IMR-90 (cell line): ENCODE measurements at regions not wholly inside any gene's neighbourhood (a gene's known extent, or its start where the extent isn't known, plus 50 kb on each side); places are given as distances from the start of the nearest gene placed in this dataset.
A peak's percentile ranks its signal among the peaks of the same experiment; 100 is the strongest.

Experiments used
- ATAC-seq: fragments of 200-7000 bp; cut with Tn5 transposase; 2 replicates; pipeline ENCODE4 v1.9.1; 2020; ENCODE audit warnings: low read depth, mild to moderate bottlenecking, moderate library complexity
- BruUV-seq: library from RNA; stranded (reverse); fragments of 400-500 nt; replicated peaks from 2 replicates; lab custom pipeline; 2021; lab: Mats Ljungman, UMichigan
- CTCF ChIA-PET: fragments of 300-600 bp; formaldehyde crosslinking; extraction: SDS; loops from one replicate; lab custom pipeline; 2021; ENCODE audit warnings: antibody characterized with exemption; lab: Yijun Ruan, JAX
- POLR2A ChIA-PET: fragments of 300-600 bp; sonication (Branson Sonifier 250); formaldehyde crosslinking; loops from one replicate; lab custom pipeline; 2022; ENCODE audit warnings: antibody characterized with exemption; ENCODE audit not compliant: unreplicated experiment; lab: Charles Lee
- DNase-seq: peaks from one replicate; pipeline ENCODE4 v3.0.0; 2013
- H2AFZ ChIP-seq: replicated peaks from 2 replicates; pipeline ENCODE3; 2013; ENCODE audit warnings: low read length, mild to moderate bottlenecking; ENCODE audit not compliant: poor library complexity
- H2AK5ac ChIP-seq: 2 replicates; pipeline ENCODE4 v1.6.1; 2013; ENCODE audit warnings: low read depth, low read length, inconsistent platforms
- H2AK9ac ChIP-seq: replicated peaks from 2 replicates; pipeline ENCODE3; 2013; ENCODE audit warnings: mild to moderate bottlenecking, low read depth, low read length, moderate library complexity; ENCODE audit not compliant: poor library complexity
- H2BK120ac ChIP-seq: 2 replicates; pipeline ENCODE4 v1.6.1; 2013; ENCODE audit warnings: low read depth, low read length, inconsistent platforms
- H2BK15ac ChIP-seq: 3 replicates; pipeline ENCODE4 v1.6.1; 2013; ENCODE audit warnings: low read depth, low read length, inconsistent platforms
- H2BK20ac ChIP-seq: 2 replicates; pipeline ENCODE4 v1.6.1; 2013; ENCODE audit warnings: low read depth, mild to moderate bottlenecking, inconsistent platforms, low read length, moderate library complexity
- H2BK5ac ChIP-seq: 2 replicates; pipeline ENCODE4 v1.6.1; 2013; ENCODE audit warnings: mild to moderate bottlenecking, low read depth, low read length, inconsistent platforms; ENCODE audit not compliant: poor library complexity, severe bottlenecking
- H3K14ac ChIP-seq: replicated peaks from 2 replicates; pipeline ENCODE4 v1.6.1; 2013; ENCODE audit warnings: low read depth, low read length, inconsistent platforms
- H3K18ac ChIP-seq: 2 replicates; pipeline ENCODE4 v1.6.1; 2013; ENCODE audit warnings: low read depth, low read length, control low read depth
- H3K23ac ChIP-seq: 2 replicates; pipeline ENCODE4 v1.6.1; 2013; ENCODE audit warnings: low read depth, low read length, inconsistent platforms
- H3K27ac ChIP-seq: 2 replicates; pipeline ENCODE4 v1.5.1; 2013; ENCODE audit warnings: mild to moderate bottlenecking, control low read depth, low read length; ENCODE audit not compliant: insufficient read depth
- H3K27me3 ChIP-seq: 2 replicates; pipeline ENCODE4 v1.6.1; 2013; ENCODE audit warnings: low read length; ENCODE audit not compliant: control insufficient read depth, insufficient read depth
- H3K36me3 ChIP-seq: 2 replicates; pipeline ENCODE4 v1.6.1; 2013; ENCODE audit warnings: low read length, mixed read lengths; ENCODE audit not compliant: control insufficient read depth, insufficient read depth
- H3K4ac ChIP-seq: 2 replicates; pipeline ENCODE4 v1.6.1; 2013; ENCODE audit warnings: low read depth, low read length, inconsistent platforms
- H3K4me1 ChIP-seq: 2 replicates; pipeline ENCODE4 v1.6.1; 2013; ENCODE audit warnings: low read length, mixed read lengths; ENCODE audit not compliant: control insufficient read depth, insufficient read depth
- H3K4me2 ChIP-seq: 2 replicates; pipeline ENCODE4 v1.6.1; 2013; ENCODE audit warnings: low read depth, mild to moderate bottlenecking, control low read depth, low read length, moderate library complexity
- H3K4me3 ChIP-seq: 2 replicates; pipeline ENCODE4 v1.5.1; 2013; ENCODE audit warnings: low read depth, mild to moderate bottlenecking, control low read depth, low read length, moderate library complexity; ENCODE audit not compliant: insufficient read depth
- H3K56ac ChIP-seq: 2 replicates; pipeline ENCODE4 v1.6.1; 2013; ENCODE audit warnings: low read length, inconsistent platforms; ENCODE audit not compliant: insufficient read depth; ENCODE audit errors: extremely low read depth
- H3K79me1 ChIP-seq, 2 experiments: 2 replicates each; pipeline ENCODE4 v1.6.1; 2013; ENCODE audit warnings: low read length in 2 of 2, inconsistent platforms in 1 of 2, low read depth in 1 of 2
- H3K9ac ChIP-seq: 2 replicates; pipeline ENCODE4 v1.6.1; 2013; ENCODE audit warnings: low read depth, low read length, control low read depth
- H3K9me1 ChIP-seq: 2 replicates; pipeline ENCODE4 v1.6.1; 2013; ENCODE audit warnings: low read length, inconsistent platforms; ENCODE audit not compliant: insufficient read depth
- H3K9me3 ChIP-seq: 2 replicates; pipeline ENCODE4 v1.6.1; 2013; ENCODE audit warnings: low read length; ENCODE audit not compliant: control insufficient read depth, insufficient read depth
- H4K20me1 ChIP-seq: 2 replicates; pipeline ENCODE4 v1.6.1; 2013; ENCODE audit warnings: low read length, inconsistent platforms; ENCODE audit not compliant: insufficient read depth
- H4K5ac ChIP-seq: 2 replicates; pipeline ENCODE4 v1.6.1; 2013; ENCODE audit warnings: mild to moderate bottlenecking, low read depth, low read length, control low read depth
- H4K8ac ChIP-seq, 2 experiments: 2 replicates each; pipeline ENCODE4 v1.6.1; 2013; ENCODE audit warnings: low read depth in 2 of 2, low read length in 2 of 2, control low read depth in 1 of 2, inconsistent platforms in 1 of 2
- H4K91ac ChIP-seq: 2 replicates; pipeline ENCODE4 v1.6.1; 2013; ENCODE audit warnings: low read depth, low read length, inconsistent platforms; ENCODE audit not compliant: insufficient read depth
- CTCF ChIP-seq: conservative IDR thresholded peaks from 2 replicates; pipeline ENCODE4 v1.5.1; 2012; ENCODE audit warnings: mild to moderate bottlenecking, low read depth, low read length, improper control_type of control experiment
- ELK1 ChIP-seq: fragments of 150-350 bp; IDR thresholded peaks from 2 replicates; pipeline ENCODE4 v1.6.1; 2016; ENCODE audit warnings: low read depth, mild to moderate bottlenecking, low read length, moderate library complexity, borderline replicate concordance
- RAD21 ChIP-seq: IDR thresholded peaks from 2 replicates; pipeline ENCODE4 v1.6.1; 2012; ENCODE audit warnings: low read length, improper control_type of control experiment
- RFX5 ChIP-seq: IDR thresholded peaks from 2 replicates; pipeline ENCODE4 v1.8.0; 2012; ENCODE audit warnings: low read depth, mild to moderate bottlenecking, low read length, moderate library complexity
- WGBS, 2 experiments: methylation state at CpG; one replicate each; pipeline versions ENCODE4 v1.1.5 to v1.1.7; 2013; ENCODE audit warnings: missing lambda C conversion rate in 2 of 2; ENCODE audit not compliant: insufficient read length in 1 of 2; ENCODE audit errors: extremely low coverage in 2 of 2; 5-methylcytosine and 5-hydroxymethylcytosine counted together
- dilution Hi-C: fragments of 300-500 bp; cut with HindIII; formaldehyde crosslinking; loops from one replicate; pipeline ENCODE4 v1.14.3; 2018; ENCODE audit warnings: low sequenced_read_pairs; ENCODE audit not compliant: unreplicated experiment
- in situ Hi-C: fragments of 300-500 bp; cut with MboI; formaldehyde crosslinking; loops from 3 replicates; pipeline ENCODE4 v1.14.3; 2019; ENCODE audit warnings: low sequenced_read_pairs, inconsistent platforms, mixed read lengths
- intact Hi-C: fragments of 100-400 bp; cut with micrococcal nuclease; formaldehyde crosslinking; loops from 2 replicates; pipeline ENCODE4 v1.10.0; 2022

- dilution Hi-C loops, result no loop called here
- POLR2A ChIA-PET, result no interaction called here
- H3K27me3 ChIP-seq, result no peaks in the 10 kb centered on the region
- H3K9ac ChIP-seq, result no peak overlapping the region
- no peak overlapping the region for H3K23ac ChIP-seq
- CTCF ChIA-PET, result no interaction called here
- H3K56ac ChIP-seq, result no peak overlapping the region
- H4K20me1 ChIP-seq, result no peaks in the 10 kb centered on the region
- no peak overlapping the region for H2AFZ ChIP-seq
- no peaks in the 10 kb centered on the region for H3K9me3 ChIP-seq
- ATAC-seq, result no peak
- H3K9me1 ChIP-seq, result no peaks in the 10 kb centered on the region
- H3K4me1 ChIP-seq, result no peaks in the 10 kb centered on the region
- no peaks in the 10 kb centered on the region for H3K79me1 ChIP-seq
- no peak overlapping the region for H2BK120ac ChIP-seq
- DNase-seq, result no peak
- no peak overlapping the region for H3K27ac ChIP-seq
- in situ Hi-C loops, result no loop called here
- H2AK5ac ChIP-seq, result no peak overlapping the region
- H3K4ac ChIP-seq, result no peak overlapping the region
- no peak overlapping the region for H3K18ac ChIP-seq
- no peak overlapping the region for H3K14ac ChIP-seq
- no peak overlapping the region for H2AK9ac ChIP-seq
- TF ChIP-seq ELK1, result no peak
- TF ChIP-seq RAD21, result no peak; the same call in 1 of the 2 replicates
- TF ChIP-seq CTCF, result 0 out of 2 replicates have a peak, but pooled peaks have one; percentile 15
- TF ChIP-seq RFX5, result no peak
- H3K4me3 ChIP-seq, result no peak overlapping the region
- H2BK20ac ChIP-seq, result no peak overlapping the region
- no TSS peak for BruUV-seq
- WGBS, 2 experiments, result 80% methylated on average over 1 of the region's 3 CpGs; no CpG with 5 or more reads in 1 of the 2 experiments
- no peak overlapping the region for H4K8ac ChIP-seq
- no peak overlapping the region for H2BK15ac ChIP-seq
- no peaks in the 10 kb centered on the region for H3K36me3 ChIP-seq
- no peak overlapping the region for H2BK5ac ChIP-seq
- no peak overlapping the region for H4K91ac ChIP-seq
- no peak overlapping the region for H4K5ac ChIP-seq
- H3K4me2 ChIP-seq, result no peak overlapping the region
- intact Hi-C loops, result no loop called here
Observed at GRCh38 chr1:170436928-170437327, 95.0 kb upstream of the GORAB start.
